HG02840 (cell line): ENCODE measurements at regions not wholly inside any gene's neighbourhood (a gene's known extent, or its start where the extent isn't known, plus 50 kb on each side); places are given as distances from the start of the nearest gene placed in this dataset.

ENCODE experiments used
- ATAC-seq: cut with Tn5 transposase; IDR thresholded peaks from one replicate; pipeline ENCODE4 v1.9.1; 2021; ENCODE audit warnings: mild to moderate bottlenecking, moderate library complexity, moderate number of reproducible peaks; ENCODE audit not compliant: unreplicated experiment, low FRiP score

- no peak for ATAC-seq
These were observed 2170.5 kb upstream of the PIK3C3 start for GRCh38 chr18:39784541-39784940.

GRCh38 chr18:39781565-39781964 lies 2173.5 kb upstream of the PIK3C3 start:
- no peak for ATAC-seq

DNA sequence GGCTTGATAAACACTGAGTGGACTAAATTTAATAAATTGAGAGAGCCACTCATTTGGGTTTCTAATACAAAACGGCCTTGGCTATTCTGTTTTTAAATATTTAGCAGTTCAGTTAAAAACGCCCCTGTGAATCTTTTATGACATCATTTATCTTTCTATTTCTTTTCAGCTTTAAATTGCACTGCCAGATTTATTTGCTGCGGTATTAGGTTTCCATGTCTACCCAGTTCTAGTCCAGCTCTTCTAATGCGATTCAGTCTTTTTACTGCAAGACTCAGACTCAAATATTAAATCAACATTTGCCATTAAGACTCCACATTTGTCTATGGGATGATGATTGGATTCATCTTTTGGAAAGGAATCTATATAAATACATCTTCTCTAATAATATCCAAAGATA lies 2174.3 kb upstream of the PIK3C3 start:
- no peak for ATAC-seq

- ATAC-seq: no peak
These were observed 2175.1 kb upstream of the PIK3C3 start for GRCh38 chr18:39779926-39780325.

GRCh38 chr18:39776766-39777165 lies 2178.3 kb upstream of the PIK3C3 start:
- ATAC-seq: no peak

DNA sequence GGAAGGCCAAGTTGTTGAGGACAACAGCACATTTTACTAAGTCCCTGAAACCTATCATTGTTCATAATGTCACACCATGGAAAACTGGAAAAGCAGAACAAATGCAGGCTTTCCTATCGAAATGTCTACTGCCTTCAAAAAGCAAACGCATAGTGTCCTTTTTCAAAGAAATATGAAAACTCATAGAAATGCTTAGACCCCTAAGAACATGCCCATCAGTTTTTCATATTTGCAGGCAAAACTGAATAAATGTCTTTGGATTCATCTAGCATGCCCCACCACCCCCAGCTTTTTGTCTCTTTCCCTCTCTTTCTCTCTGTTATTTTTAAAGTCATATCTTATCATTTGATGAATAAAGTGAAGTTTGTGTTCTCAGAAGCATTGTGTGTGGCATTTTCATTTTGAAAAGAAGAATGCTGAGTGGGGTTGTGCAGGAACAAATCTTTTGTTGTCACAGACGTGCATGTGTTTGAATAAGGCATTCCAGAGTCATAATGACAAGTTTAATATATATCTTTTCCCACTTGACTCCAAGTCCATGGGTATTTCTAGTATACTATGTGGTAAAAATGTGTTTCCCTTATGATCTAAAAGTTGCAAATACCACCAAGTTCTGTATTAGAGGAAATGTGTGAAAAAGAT lies 2180.0 kb upstream of the PIK3C3 start:
- ATAC-seq: no peak

- no peak for ATAC-seq
These were observed 2181.4 kb upstream of the PIK3C3 start for GRCh38 chr18:39773646-39774045.

GRCh38 chr18:39772155-39772919 lies 2182.7 kb upstream of the PIK3C3 start:
- ATAC-seq: no peak

DNA sequence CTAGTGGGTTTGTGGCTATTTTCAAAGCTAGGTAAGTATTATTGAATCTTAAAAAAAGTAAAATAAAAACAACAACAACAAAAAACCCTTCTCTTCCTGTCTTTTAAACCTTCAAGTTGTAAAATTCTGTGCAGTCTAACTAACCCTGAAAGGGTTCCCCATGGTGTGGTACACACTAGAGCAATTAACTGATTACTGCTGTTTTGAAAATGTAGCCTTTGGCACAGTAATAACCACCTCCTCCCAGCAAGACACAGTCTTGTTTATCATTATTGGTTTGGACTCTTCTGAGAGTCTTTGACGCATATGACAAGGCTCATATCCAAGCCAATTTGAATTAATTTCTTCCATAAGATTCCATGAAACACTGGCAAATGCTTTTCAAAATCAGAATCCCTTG lies 2184.6 kb upstream of the PIK3C3 start:
- no peak for ATAC-seq

GRCh38 chr18:39764873-39765272 lies 2190.2 kb upstream of the PIK3C3 start:
- no peak for ATAC-seq

DNA sequence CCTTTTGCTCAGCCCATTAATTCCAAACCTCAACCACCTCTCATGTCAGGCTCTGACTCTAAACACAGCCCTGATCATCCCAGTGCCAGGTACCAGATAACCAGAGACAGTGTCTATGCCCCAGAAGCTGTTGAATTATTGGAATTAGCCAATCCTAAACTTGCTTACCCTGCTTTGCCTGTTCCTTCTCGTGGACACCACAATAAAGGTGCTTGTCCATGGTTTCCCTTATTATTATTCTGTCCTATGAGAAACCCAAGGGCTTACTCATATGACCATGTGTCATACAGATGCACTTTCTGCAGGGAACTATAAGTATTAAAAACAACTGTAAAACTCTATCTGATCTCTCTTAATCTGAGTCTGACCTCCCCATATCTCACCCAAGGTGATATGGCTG lies 2193.8 kb upstream of the PIK3C3 start:
- ATAC-seq: no peak

- ATAC-seq: no peak
These were observed 2194.3 kb upstream of the CELF4 start for GRCh38 chr18:39759926-39760325.

DNA sequence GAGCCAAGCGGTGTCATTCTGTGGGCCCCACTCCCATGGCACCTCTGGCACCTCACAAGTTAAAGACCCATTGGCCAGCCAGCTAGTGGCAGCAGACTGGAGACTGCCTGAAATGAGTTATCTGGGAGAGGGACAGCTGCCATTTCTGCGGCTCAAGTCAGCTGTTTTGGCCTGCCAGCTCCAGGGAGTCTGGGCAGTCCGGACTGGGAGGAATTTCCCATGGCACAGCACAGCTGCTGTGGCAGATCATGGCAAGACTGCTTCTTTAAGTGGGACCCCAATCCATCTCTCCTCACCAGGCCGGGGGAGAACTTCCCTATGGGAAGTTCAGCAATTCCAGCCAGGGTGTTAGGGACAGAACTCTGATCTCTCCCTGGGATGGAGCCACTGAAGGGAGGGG lies 2187.6 kb upstream of the CELF4 start:
- no peak for ATAC-seq

- no peak for ATAC-seq
These were observed 2186.8 kb upstream of the CELF4 start for GRCh38 chr18:39752351-39752750.

- no peak for ATAC-seq
These were observed 2186.3 kb upstream of the CELF4 start for GRCh38 chr18:39751921-39752320.

DNA sequence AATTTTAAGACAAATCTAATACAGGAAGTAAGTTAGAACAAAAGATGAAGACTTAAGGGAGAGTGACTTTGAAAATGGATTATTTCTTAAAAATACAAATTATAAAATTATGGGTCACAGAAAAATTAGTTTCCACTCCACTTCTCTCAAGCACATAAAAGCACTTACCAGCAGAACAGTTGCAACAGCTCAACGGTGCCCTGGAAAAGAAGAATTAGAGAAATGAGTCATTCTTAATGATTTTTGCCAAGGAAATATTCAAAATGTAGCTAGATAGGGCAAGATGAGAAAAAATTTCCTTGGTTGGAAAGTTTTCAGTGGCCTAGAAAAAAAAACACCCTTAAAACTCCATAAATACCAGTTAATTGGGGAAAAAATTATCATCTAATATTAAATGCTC lies 2185.6 kb upstream of the CELF4 start:
- ATAC-seq: no peak

- ATAC-seq: no peak
These were observed 2183.6 kb upstream of the CELF4 start for GRCh38 chr18:39749154-39749553.

DNA sequence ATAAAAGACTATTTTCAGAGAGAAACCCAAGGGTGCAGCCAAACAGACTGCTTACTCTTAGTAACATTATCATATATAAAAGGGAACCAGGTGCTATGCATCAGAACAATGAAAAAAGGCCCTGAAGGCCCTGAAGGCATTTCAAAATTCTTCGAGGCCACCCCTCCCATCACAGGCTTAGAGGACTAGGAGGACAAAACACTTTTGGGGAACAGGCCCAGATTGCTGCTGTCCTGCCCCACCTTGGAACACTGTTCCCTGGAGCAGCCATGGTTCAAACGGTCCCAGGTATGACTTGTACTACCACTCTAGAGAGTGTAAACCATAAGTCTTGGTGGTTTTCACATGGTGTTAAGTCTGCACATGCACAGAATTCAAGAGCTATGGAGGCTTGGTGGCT lies 2183.1 kb upstream of the CELF4 start:
- no peak for ATAC-seq

DNA sequence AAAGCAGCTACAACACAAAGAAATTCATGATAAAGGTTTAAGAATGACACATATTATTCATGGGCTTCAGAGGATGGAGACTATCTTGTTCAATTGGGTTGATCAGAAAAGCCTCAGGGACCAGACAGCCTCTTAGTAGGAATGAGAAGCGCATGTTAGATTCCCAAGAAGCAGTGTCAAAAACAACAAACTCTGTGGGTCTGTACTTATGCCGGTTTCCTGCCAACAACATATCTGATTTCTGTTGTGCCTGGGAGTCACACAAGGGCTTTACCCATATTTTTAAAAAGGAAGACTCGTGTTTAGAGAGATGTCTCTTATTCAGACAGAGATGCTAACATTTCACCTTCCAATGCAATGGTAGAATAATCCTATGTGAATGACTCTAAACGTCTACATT lies 2180.6 kb upstream of the CELF4 start:
- ATAC-seq: no peak

GRCh38 chr18:39743463-39743862 lies 2177.9 kb upstream of the CELF4 start:
- no peak for ATAC-seq

- ATAC-seq: no peak
These were observed 2176.3 kb upstream of the CELF4 start for GRCh38 chr18:39741755-39742466.

DNA sequence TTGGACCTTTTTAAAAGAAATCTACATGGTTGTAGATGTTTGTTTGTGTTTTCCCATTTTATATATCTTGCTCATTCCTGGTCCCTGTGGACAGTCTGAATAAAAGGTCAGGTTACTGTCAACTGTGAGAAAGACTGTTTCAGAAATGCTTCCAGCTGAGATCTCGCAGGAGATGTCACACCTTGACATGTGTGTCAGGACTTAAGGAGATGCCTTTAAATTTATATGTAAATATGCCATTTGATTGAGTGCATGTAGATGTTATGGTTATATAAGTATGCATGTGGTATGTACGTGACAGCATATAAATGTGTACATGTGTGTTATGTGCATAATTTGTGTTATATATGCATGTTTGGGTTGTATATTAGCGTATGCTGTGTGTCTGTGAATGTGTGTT lies 2172.3 kb upstream of the CELF4 start:
- no peak for ATAC-seq
